Inferior parietal cortex (tissue), 1 donor: ENCODE measurements at regions not wholly inside any gene's neighbourhood (a gene's known extent, or its start where the extent isn't known, plus 50 kb on each side); places are given as distances from the start of the nearest gene placed in this dataset.
A peak's percentile ranks its signal among the peaks of the same experiment; 100 is the strongest.

ENCODE experiments used
- DNase-seq: peaks from one replicate; pipeline ENCODE4 v3.0.0-alpha.2; 2016; ENCODE audit errors: extremely low spot score

DNA sequence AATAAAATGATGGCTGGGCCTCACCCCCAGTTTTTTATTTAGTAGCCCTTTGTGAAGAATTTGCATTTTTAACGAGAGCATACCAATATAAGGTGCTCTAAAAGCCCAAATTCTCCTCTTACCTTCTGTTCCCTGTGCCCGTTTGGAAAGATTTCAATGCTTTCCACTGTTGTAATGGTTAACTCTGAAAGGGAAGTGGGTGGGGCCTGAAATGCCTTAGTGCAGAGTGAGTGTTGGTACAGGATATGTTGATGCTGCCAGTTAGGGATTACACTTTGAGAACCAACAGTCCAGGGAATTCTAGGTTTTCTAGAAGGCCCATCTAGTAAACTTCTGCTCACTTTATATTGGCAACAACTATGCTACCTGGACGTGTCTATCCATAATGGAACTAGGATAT is 562.7 kb upstream of the NRSN1 start:
- no peak for DNase-seq

GRCh38 chr6:23566418-23566817 is 559.6 kb upstream of the NRSN1 start:
- no peak for DNase-seq

- no peak for DNase-seq
Observed at GRCh38 chr6:23568292-23568691, 557.7 kb upstream of the NRSN1 start.

GRCh38 chr6:23584134-23584763 is 541.8 kb upstream of the NRSN1 start:
- no peak for DNase-seq

DNA sequence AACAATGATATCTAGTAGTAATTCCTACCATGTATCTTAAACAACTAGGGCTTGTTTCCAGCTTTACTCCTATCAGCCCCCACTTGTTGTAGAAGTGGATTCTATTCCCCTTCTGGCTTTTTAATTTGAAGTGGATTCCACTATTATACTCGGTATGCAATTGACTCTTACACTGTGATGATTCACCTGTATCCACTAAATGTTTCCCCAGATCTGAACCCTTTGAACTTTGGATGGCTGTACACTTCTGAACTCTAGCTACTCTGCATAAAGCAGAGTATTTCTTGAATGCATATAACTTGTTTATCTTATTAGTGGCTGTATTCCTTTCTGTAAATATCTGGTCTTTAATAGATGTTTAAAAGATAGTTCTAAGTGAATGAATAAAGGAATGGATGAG is 538.4 kb upstream of the NRSN1 start:
- no peak for DNase-seq

DNA sequence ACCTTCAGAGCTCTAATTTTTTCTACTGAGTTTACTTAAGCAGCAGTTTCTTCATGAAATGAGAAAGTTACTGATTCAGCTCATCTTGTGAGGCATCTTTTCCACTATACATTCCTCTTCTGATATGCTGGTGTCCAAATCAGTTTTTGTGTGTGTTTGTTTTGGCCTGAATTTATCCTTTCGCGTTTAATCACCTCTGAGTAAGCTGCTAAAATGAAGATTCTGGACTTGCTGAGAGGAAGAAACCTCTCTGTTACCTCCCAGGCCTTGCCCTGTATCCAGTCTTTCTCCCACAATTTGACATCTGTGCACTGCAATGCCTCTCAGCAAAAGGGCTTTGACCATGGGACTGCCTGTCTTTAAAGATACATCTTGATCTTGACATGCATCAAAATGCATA is 536.2 kb upstream of the NRSN1 start:
- no peak for DNase-seq

- no peak for DNase-seq
Observed at GRCh38 chr6:23590498-23591126, 535.4 kb upstream of the NRSN1 start.

GRCh38 chr6:23591761-23592160 is 534.3 kb upstream of the NRSN1 start:
- no peak for DNase-seq

- DNase-seq = no peak
Observed at GRCh38 chr6:23600118-23600517, 525.9 kb upstream of the NRSN1 start.

GRCh38 chr6:23601811-23602345 is 524.1 kb upstream of the NRSN1 start:
- no peak for DNase-seq

DNA sequence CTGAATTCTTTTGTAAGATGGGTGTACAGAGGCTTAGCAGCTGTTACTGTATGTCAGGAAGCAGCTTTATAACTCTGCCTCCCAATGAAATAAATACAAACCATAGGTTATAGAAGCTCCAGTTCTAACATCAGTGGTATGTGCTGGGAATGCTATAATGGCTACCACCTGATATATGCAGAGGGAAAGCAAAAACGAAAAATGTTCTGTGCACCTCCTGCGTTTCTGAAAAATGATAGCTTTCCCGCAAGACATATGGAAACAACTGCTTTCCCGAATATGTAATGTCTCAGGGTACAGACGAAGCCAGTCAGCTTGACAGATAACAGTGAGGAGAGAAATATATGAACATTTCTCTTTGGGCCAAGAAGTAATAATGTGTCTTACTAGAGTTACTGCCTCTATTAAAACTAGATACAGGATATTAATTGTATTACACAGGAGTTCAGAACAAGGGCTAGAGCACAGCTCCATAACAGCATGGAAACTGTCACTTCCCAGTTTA is 517.0 kb upstream of the NRSN1 start:
- no peak for DNase-seq

GRCh38 chr6:23611776-23612381 is 514.1 kb upstream of the NRSN1 start:
- no peak for DNase-seq

DNA sequence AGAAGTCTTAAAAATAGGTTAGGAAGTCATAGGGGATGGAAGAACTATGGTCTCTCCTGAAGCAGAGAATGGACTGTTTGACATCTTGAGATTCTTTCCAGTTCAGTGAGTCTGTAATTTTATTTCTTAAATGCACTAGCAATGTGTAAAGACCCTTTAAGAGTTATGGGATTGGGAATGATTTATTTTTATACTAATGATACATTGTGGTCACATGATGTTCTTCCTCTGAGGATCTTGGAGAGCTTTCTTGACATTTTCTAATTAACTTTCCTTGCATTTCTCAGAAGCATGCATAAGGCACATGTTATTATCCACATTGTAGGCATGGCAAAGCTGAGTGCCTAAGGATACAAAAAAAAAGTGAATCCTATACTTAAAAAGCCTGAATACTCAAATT is 507.6 kb upstream of the NRSN1 start:
- no peak for DNase-seq

GRCh38 chr6:23620911-23621401 is 505.1 kb upstream of the NRSN1 start:
- no peak for DNase-seq

- no peak for DNase-seq
Observed at GRCh38 chr6:23630726-23631635, 495.0 kb upstream of the NRSN1 start.

- DNase-seq = no peak
Observed at GRCh38 chr6:23633996-23634395, 492.0 kb upstream of the NRSN1 start.

DNA sequence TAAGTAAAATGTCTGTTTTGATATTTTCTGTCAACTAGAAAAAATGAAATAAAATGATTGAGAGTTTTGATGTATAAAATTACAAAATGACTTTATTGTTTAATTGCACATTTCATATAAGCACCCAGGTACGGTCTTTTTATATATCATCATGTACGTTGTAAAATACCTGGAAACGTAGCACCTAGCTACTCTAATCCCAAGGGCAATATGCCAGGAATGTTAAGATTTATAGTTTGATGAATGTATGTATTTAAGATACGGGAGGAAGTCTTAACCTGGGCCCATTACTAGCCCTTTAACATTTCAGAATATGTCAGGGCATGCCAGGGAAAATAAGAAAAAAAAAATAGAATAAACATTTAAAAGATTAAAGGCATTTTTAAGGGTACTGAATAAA is 490.9 kb upstream of the NRSN1 start:
- no peak for DNase-seq

DNA sequence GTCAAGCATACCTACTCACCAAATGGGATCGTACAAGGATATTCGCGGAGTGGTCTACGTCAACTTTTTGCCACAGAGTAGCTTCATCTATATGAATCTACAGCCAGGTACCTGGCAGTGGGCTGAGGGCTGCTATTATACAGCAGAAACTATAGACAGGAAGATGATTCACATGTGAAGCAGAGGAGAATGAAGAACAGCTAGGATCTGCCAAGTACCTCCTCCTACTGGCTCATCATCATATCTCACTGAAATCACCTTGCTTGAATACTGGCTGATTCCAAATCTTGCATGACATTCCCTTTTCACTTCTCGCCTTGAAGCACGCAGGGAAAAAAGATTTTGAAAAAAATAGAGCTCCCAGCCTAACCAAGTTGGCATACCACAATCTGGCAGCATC is 488.7 kb upstream of the NRSN1 start:
- no peak for DNase-seq

- no peak for DNase-seq
Observed at GRCh38 chr6:23642849-23643248, 483.2 kb upstream of the NRSN1 start.

DNA sequence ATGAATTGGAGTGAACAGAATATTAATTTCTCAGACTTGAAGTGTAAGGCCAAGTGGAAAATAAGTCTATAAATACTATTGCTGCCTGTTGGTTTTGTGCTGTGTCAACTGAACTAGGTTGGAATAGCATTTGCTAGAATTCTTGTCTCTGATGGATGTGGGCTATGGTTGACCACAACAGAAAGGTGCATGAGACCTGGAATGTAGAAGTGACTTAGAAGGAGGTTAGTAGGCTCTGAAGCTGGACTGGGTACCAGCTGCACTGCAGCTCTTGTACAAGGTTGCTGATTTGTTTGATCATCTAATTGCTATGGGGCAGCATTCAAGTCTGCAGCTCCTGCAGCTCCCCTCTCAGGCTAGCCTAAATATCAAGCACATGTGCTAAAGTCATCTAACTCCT is 479.0 kb upstream of the NRSN1 start:
- no peak for DNase-seq

DNA sequence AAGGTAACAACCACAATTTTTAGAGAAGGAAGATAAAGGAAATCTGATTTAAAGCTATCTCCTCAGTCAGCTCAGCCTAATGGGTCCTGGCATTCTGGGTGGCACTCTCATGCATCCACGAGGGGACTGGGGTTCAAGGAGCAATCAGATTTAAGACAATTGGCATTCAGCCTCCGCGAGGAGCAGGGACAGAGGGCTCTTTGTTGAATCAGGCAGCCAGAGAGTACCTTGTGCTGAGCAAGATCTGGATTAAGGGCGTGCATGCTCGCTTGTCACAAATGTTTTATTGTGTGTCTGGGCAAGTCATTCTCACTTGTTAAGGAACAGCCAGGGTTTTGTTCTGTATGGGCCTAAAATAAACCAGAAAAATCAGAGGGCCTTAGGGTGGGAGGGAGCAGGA is 475.3 kb upstream of the NRSN1 start:
- peak; percentile 60 for DNase-seq

DNA sequence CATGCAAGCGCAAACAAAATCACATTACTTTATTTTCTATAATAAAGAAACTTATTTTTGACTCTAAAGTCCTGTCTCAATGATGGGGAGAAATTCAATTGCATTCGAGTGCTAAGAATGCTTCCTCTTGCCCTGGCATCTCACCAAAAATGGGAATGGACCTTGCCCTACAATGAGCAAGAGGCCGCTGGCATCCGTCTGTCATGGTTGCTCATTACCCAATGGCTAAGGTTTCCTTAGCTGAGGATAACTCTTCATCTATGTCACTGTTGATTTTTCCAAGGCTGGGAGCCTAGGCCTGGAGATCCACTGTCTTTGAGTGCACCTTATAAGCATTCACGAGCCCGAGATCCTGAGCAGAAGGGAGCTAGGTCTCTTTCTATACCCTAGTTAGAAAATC is 471.3 kb upstream of the NRSN1 start:
- no peak for DNase-seq
